ENCODE measurements at regions not wholly inside any gene's neighbourhood (a gene's known extent, or its start where the extent isn't known, plus 50 kb on each side); places are given as distances from the start of the nearest gene placed in this dataset.

DNA sequence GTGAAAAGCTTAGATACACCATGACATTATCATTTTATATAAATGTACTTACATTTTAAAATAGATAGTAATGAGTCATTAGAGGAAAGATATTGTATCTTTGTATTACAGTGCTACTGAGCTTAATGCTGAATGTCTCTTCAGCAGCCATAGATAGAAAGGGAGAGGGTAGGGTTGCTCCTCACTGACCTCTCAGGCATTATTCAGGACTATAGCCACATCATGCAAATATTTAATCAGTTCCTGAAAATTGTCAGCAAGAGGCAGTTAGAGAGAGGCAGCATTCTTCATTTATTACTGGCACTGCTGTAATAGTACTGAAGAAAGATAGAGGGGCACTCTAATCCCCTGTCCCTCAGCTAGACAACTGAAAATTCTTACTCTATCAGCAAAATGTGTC lies 242.0 kb upstream of the TANK start:
- no peak for DNase-seq (ENCODE audit: low spot score)

DNA sequence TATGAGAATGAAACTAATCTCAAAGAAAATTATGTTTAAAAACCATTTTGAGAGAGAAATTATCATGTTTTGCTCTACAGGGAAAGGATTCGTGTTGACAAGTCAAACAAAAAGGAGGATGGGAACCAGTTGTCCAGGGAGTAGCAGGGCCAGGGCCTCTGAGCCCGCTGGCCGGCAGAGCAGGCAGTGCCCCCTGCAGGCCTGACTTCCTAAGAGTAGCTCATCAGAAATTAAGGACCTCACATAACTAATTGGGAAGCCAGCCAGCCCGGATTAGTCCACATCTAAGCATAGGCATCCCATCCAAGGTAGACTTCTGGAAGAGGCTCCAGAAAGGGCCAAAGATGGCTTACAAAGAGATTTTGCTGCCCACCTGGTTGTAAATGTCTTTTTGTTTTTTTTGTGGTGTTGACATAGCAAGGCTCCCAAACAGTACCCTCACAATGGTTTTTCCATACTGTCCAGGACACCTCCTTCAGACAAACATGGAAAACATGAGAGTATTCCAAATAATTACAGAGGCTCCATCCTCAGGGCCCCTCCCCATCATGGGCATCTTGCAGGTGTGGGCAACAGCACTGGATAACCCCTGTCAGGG lies 241.2 kb upstream of the TANK start:
- DNase-seq (ENCODE audit: low spot score): peak; percentile 17

DNA sequence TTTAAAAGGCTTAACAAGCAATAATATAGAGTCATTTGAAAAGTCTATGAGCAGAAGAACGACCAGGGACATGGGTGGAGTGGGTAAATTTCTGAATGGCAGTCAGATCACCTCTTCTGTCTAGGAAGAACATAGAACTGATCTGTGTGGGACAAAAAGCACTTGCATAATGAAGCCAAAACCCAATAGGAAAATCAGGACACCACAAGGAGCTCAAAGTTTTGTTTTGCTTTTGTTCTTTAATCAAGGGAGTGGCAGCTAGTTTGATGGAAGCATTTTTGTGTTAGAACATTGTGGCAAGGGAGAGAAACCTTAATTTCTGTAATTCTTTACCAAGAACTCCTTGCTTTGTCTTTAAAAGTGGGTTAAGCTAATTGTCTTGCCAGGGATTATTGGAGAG lies 240.2 kb upstream of the TANK start:
- no peak for DNase-seq (ENCODE audit: low spot score)

- DNase-seq (ENCODE audit: low spot score): no peak
Measured at GRCh38 chr2:160920791-160921303, 239.4 kb upstream of the TANK start.

- DNase-seq (ENCODE audit: low spot score): no peak
Measured at GRCh38 chr2:160921386-160921964, 238.8 kb upstream of the TANK start.

DNA sequence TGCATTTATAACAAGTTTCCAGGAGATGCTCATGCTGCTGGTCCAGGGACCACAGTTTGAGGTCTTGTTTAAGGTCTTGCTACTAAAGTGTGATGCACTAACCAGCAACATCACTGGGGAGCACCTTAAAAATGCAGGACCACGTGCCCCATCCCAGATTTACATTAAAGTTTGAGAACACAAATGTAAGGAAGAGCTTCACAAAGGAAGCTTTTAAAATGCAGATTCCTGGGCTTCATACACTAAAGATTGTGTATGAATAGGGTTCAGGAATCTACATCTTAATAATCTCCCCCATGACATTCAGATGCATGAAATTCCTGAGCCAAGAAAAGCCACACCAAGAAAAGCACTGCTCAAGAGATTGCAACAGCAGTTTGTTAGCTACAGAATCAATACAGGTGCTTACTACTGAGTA lies 235.3 kb upstream of the TANK start:
- no peak for DNase-seq (ENCODE audit: low spot score)

- DNase-seq (ENCODE audit: low spot score): no peak
Measured at GRCh38 chr2:160925956-160926355, 234.3 kb upstream of the TANK start.

GRCh38 chr2:160927324-160927723 lies 232.9 kb upstream of the TANK start:
- no peak for DNase-seq (ENCODE audit: low spot score)

DNA sequence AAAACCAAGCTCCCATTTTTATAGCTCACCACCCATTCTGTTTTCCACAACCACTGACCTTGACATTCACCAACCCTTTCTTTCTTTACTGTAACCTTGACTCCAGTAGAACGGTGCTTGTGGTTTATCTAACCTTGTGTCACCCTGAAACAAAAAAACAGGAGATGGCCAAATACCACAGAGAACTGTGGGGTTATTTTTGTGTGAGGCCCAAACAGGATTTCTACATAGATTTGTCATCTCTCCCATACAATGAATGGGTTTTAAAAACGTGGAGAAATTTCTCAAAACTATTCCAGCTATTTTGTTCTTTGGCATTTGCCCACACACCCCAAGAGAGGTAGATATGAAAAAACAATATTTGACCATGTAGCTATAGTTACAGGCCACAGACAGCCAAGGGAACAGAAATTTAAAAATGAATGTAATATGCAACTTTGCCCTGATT lies 231.3 kb upstream of the TANK start:
- no peak for DNase-seq (ENCODE audit: low spot score)

GRCh38 chr2:160931531-160931930 lies 228.7 kb upstream of the TANK start:
- no peak for DNase-seq (ENCODE audit: low spot score)

- DNase-seq (ENCODE audit: low spot score): no peak
Measured at GRCh38 chr2:160932960-160933359, 227.3 kb upstream of the TANK start.

- no peak for DNase-seq (ENCODE audit: low spot score)
Measured at GRCh38 chr2:160934263-160934662, 226.0 kb upstream of the TANK start.

- DNase-seq (ENCODE audit: low spot score): no peak
Measured at GRCh38 chr2:160934991-160935390, 225.2 kb upstream of the TANK start.

DNA sequence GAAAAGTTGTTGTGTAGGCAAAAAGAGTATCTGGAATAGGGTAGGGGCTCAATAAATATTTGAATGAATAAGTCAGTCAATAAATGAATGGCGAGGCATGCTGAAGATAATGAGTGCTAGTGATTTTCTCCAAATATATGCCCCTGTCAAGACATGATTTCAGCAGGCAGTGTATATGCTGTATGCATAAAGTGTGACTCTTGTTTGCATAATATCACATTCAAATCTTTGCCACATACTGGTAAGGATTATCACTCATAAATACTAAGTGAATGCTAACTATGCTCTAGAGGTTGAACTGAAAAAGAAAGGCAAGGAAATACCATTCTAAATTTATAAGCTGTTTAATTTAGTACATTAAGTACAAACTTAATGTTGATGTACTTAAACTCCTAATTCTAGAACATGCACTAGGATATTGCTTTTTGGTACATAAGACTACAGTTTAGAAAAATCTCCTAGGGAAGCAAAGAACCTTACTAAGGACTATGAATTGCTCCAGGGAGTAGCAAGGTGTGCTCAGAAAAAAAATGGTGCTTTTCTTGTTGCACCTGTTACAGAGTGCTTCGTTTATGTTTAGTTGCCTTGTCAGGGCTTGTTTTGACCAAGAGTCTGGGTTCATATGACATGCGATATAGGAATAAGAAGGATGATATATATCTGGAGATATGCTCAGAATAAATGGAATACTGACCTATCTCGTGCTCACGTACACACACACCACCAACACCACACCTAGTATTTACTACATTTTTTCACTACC lies 224.0 kb upstream of the TANK start:
- DNase-seq (ENCODE audit: low spot score): no peak

DNA sequence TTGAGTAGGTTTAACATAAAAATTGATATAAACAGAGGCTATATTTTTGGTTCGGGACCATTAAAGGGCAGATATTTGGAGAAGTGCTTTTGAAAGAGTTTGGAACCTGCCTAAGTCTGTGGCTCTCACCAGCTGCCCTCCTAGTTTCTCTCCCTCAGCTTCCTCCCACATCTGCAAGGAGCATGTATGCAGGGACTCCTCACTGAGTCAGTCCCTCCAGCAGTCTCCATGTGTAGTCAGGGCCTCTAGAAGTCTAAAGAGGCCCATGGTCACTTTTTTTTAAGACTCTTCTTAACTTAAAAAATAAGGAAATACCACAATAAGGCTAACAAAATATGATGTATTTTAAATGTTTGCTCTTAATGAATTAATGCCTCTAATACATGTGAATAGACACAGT lies 220.0 kb upstream of the TANK start:
- no peak for DNase-seq (ENCODE audit: low spot score)

DNA sequence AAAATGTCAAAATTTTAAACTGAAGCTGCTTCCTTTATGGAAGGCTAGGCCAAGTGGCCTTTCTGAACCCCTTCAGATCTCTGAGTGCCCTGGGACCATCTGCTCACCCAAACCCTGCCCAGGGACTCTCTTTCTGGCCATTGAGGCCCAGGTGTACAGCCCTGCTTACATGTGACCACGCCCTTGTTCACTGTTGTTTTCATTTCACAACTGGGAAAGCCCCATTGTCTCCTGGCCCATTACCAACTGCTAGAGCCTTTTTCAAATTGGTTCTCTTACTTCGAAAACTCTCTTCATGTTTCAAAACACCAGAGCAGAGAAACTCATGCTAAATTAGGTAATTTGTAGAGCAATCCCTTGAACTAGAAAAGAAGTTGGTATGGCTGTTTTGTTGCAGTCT lies 219.5 kb upstream of the TANK start:
- no peak for DNase-seq (ENCODE audit: low spot score)

DNA sequence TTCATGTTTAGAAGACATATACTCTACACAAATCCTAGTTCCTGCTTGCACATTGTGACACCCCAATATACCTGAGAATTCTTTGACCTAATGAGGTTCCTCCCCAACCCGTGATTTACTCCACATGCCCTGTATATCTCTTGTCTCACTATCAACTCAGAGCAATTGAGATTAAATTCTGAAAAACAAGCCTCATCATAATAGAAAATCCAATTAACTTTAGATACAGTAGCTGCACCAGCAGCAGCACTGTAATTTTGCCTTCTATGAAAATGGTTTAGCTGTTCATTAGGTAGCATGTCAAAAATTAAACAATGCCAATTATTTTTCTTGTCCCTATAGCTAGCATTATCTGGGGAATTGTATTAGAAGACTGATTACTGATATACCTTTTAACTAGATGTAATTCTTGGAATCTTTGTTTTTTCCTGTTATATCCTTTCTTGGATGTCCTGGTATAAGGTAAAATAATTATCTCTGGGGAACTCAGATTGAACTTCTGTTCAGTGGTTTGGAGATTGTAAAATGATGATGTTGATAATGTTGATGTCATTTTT lies 218.9 kb upstream of the TANK start:
- DNase-seq (ENCODE audit: low spot score): no peak

GRCh38 chr2:160942476-160943142 lies 217.6 kb upstream of the TANK start:
- DNase-seq (ENCODE audit: low spot score): no peak

DNA sequence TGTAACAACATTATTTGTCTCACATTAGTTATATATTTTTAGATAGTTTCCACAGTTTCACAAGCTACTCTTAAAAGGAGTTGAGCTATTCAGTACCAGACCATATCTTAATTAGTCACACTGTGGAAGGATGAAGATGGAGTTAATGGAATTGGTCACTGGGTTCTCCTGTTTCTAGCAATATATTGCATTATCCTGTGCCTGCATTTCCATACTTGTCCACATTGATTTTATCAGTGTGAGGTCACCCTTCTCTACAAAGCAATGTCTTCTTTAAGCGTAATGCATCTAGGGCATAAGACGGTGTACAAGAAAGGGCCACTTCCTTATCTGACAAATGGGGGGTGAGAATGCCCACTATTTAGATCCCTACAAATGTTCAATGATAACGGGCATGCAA lies 216.8 kb upstream of the TANK start:
- DNase-seq (ENCODE audit: low spot score): no peak

- no peak for DNase-seq (ENCODE audit: low spot score)
Measured at GRCh38 chr2:160952464-160953254, 207.6 kb upstream of the TANK start.

- no peak for DNase-seq (ENCODE audit: low spot score)
Measured at GRCh38 chr2:160955578-160955977, 204.7 kb upstream of the TANK start.

Measured in LoVo (cell line).